ENCODE measurements at regions not wholly inside any gene's neighbourhood (a gene's known extent, or its start where the extent isn't known, plus 50 kb on each side); places are given as distances from the start of the nearest gene placed in this dataset.

GRCh38 chr1:214103778-214104177 is 116.0 kb downstream of the PROX1 start:
- H3K4me3 Mint-ChIP-seq, result no peak overlapping the region
- CTCF ChIA-PET, result no interaction called here
- H3K36me3 Mint-ChIP-seq, result peaks cover 4% of the 10 kb centered on the region; the same call in 1 of the 2 replicates
- no peaks in the 10 kb centered on the region; the same call in 1 of the 2 replicates for H3K27me3 Mint-ChIP-seq (ENCODE audit: low read depth)
- no peak for ATAC-seq
- H3K4me1 Mint-ChIP-seq, result peaks cover 21% of the 10 kb centered on the region
- POLR2A ChIA-PET, result no interaction called here
- no peak for TF ChIP-seq MAX (CRISPR knock-in tag; IDR thresholded peaks at IDR 0.05)
- no peak for TF ChIP-seq ZNF219 (CRISPR knock-in tag; IDR thresholded peaks at IDR 0.05; ENCODE audit: borderline replicate concordance)
- no peak overlapping the region for H3K27ac Mint-ChIP-seq
- peaks cover 22% of the 10 kb centered on the region for H3K9me3 Mint-ChIP-seq
- DNase-seq (ENCODE audit: low spot score), result no peak

- ATAC-seq, result no peak
- ChIA-PET POLR2A (interaction anchor here (0.7 kb wide), 1 partner anchor 16 kb away, joined by 4 read pairs; no protein-coding TSS in a partner anchor), CTCF (no interaction called here)
Measured at GRCh38 chr1:214106375-214106774, 118.6 kb downstream of the PROX1 start.

GRCh38 chr1:214107322-214108096 is 119.7 kb downstream of the PROX1 start:
- no peak overlapping the region for H3K27ac Mint-ChIP-seq
- peak; percentile 69 for ATAC-seq
- DNase-seq (ENCODE audit: low spot score), result no peak
- H3K36me3 Mint-ChIP-seq, result peaks cover 4% of the 10 kb centered on the region; the same call in 1 of the 2 replicates
- ChIA-PET CTCF (interaction anchor here (0.5 to 0.7 kb wide), 3 partner anchors 31 to 660 kb away, joined by 3 read pairs; partner anchors contain the start of gene PROX1), POLR2A (no interaction called here)
- H3K4me1 Mint-ChIP-seq, result peaks cover 21% of the 10 kb centered on the region
- H3K27me3 Mint-ChIP-seq (ENCODE audit: low read depth), result no peaks in the 10 kb centered on the region; the same call in 1 of the 2 replicates
- H3K4me3 Mint-ChIP-seq, result no peak overlapping the region; the same call in 1 of the 2 replicates
- H3K9me3 Mint-ChIP-seq, result peaks cover 22% of the 10 kb centered on the region
- no peak for TF ChIP-seq HMGXB4 (CRISPR knock-in tag; IDR thresholded peaks at IDR 0.05)
- no peak for TF ChIP-seq E2F4 (CRISPR knock-in tag; IDR thresholded peaks at IDR 0.05; ENCODE audit: borderline replicate concordance, low read depth)
- no peak for TF ChIP-seq NFATC4 (CRISPR knock-in tag; IDR thresholded peaks at IDR 0.05)
- TF ChIP-seq RELA (CRISPR knock-in tag; IDR thresholded peaks at IDR 0.05; ENCODE audit: borderline replicate concordance), result no peak
- no peak for TF ChIP-seq MXD4 (CRISPR knock-in tag; IDR thresholded peaks at IDR 0.05; ENCODE audit: borderline replicate concordance)
- no peak for TF ChIP-seq EMX1 (CRISPR knock-in tag; IDR thresholded peaks at IDR 0.05)
- TF ChIP-seq TP53 (CRISPR knock-in tag; IDR thresholded peaks at IDR 0.05), result no peak
- no peak for TF ChIP-seq ZNF263 (CRISPR knock-in tag; IDR thresholded peaks at IDR 0.05; ENCODE audit: low read depth)
- no peak for TF ChIP-seq ATF6 (CRISPR knock-in tag; IDR thresholded peaks at IDR 0.05)
- no peak for TF ChIP-seq ZMAT4 (CRISPR knock-in tag; IDR thresholded peaks at IDR 0.05)
- no peak for TF ChIP-seq PRDM15 (CRISPR knock-in tag; IDR thresholded peaks at IDR 0.05)
- no peak for TF ChIP-seq SMAD3 (CRISPR knock-in tag; IDR thresholded peaks at IDR 0.05; ENCODE audit: borderline replicate concordance)
- no peak for TF ChIP-seq TEAD4 (CRISPR knock-in tag; IDR thresholded peaks at IDR 0.05)
- no peak for TF ChIP-seq ZNF532 (CRISPR knock-in tag; IDR thresholded peaks at IDR 0.05; ENCODE audit: borderline replicate concordance)

More at GRCh38 chr1:214106375-214106774, 118.6 kb downstream of the PROX1 start:
- H3K27ac Mint-ChIP-seq, result no peak overlapping the region
- peaks cover 4% of the 10 kb centered on the region; the same call in 1 of the 2 replicates for H3K36me3 Mint-ChIP-seq
- TF ChIP-seq ZNF138 (CRISPR knock-in tag; conservative IDR thresholded peaks at IDR 0.05), result no peak
- H3K27me3 Mint-ChIP-seq (ENCODE audit: low read depth), result no peaks in the 10 kb centered on the region; the same call in 1 of the 2 replicates
- no peak overlapping the region for H3K4me3 Mint-ChIP-seq
- no peak for DNase-seq (ENCODE audit: low spot score)
- peaks cover 22% of the 10 kb centered on the region for H3K9me3 Mint-ChIP-seq
- peaks cover 21% of the 10 kb centered on the region for H3K4me1 Mint-ChIP-seq

Data from WTC11 (cell line).